NCI-H187 treated with DMSO at 0.1 percent for 48 hours (cell line): ENCODE measurements at regions not wholly inside any gene's neighbourhood (a gene's known extent, or its start where the extent isn't known, plus 50 kb on each side); places are given as distances from the start of the nearest gene placed in this dataset.

Experiments used
- DNase-seq: peaks from one replicate; lab custom pipeline; 2025; lab: John Stamatoyannopoulos, UW

- no peak for DNase-seq
Observed at GRCh38 chr6:56345376-56345995, 98.1 kb upstream of the COL21A1 start.

DNA sequence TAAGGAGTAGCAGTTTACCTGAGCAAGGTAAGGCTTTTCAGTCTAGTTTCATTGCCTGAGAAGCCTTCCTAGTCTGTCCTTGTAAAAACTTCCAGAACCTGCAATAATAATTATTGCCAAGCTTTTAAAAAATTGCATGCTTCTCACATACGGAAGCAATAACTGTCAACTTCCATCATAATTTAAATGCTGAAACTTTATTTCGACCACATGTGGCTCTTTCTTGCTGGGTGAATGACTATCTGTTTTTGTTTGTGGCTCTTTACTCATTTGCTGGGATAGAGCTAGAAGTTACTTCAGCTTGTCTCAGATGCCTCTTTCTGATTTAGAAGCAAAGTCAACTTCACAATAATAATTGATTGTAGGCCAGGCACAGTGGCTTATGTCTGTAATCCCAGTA lies 95.9 kb upstream of the COL21A1 start:
- no peak for DNase-seq

DNA sequence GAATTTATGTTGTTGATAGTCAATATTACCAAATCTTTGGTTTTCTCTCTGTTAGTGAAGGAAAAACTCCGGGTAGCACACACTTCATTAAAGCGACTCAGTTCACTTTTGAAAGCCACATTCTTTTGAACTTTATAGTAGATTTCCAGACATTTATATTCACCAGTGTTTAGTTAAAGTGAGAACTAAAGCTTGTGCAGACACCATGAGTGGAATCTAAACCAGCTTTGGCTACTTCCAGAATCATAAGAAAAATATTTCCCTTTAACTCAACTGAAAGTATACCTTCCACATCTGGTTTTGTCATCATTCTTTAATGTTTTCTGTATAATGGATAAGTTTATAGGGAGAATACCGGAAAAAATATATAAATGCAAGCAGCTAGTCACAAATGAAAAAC lies 92.1 kb upstream of the COL21A1 start:
- no peak for DNase-seq

DNA sequence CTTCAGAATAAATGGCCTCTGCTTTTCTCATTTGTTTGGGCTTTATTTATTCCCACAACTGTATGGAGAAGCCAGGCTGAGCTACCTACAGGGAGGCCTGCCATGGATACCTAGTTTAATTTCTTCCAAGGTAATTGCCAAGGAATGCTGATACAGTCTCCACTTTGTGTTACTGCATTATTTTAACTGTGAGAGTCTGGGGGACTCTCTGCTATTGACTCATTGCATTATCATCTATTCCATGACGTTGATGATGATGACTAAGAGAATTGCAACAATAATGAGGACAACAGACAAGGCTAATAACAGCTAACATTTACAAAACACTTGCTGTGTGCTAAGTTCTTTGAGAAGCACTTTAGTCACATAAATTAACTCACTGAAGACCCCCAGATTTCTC lies 88.3 kb upstream of the COL21A1 start:
- DNase-seq = no peak

- DNase-seq = no peak
Observed at GRCh38 chr6:56334937-56335336, 87.6 kb upstream of the COL21A1 start.

DNA sequence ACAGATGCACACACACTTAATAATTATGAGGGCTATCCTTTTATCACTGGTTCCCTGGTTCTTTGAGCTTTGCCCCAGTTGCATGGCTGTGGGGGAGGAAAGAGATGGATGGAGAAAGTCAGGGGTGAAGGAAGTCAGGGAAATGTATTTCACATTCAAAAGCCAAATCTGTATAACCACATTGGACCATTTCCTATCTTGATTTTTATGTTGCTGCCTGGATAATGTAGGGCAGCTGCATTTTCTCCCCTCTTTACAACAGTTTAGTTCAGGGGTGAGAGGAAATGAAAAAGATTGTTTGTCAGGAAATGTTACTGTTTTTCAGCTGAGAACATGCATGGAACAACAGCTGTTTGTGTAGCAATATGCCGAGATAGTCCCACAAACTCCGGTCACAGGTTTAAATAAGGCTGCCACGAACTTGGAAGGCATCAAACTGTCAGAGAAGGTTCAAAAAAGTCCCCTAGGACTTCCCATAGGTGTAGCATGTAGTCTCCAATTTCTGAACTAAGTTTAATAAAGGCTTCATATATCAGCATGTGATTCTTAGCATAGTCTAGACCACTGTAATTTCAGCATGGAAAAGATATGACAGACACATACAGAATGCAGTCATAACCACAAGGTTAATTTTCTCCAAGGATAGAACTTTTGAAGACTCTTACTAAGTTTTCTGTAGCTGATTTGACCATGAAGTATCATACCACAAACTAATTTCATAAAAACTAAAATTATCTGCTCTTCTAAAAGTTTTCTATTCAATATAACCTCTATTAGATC lies 82.1 kb upstream of the COL21A1 start:
- DNase-seq = no peak

- DNase-seq = no peak
Observed at GRCh38 chr6:56328728-56329090, 81.3 kb upstream of the COL21A1 start.

GRCh38 chr6:56327946-56328727 lies 80.8 kb upstream of the COL21A1 start:
- no peak for DNase-seq

DNA sequence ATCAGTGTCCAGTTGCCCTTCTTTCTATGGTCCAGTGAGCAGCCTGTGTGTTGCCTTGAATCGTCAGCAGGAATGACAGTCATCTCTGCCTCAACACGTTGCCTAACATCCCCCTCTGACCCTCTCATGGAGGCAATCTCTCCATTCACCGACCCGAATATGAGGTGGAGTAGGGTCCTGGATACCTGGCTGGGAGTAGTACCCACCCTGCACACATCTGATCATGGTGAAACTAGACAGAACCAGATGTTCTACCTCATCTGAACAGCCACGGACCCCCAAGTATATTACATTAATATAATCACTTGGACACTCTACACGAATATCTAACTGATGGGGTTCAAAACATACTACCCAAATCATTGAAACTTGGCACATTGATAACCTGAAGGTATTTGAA lies 77.0 kb upstream of the COL21A1 start:
- DNase-seq = no peak

DNA sequence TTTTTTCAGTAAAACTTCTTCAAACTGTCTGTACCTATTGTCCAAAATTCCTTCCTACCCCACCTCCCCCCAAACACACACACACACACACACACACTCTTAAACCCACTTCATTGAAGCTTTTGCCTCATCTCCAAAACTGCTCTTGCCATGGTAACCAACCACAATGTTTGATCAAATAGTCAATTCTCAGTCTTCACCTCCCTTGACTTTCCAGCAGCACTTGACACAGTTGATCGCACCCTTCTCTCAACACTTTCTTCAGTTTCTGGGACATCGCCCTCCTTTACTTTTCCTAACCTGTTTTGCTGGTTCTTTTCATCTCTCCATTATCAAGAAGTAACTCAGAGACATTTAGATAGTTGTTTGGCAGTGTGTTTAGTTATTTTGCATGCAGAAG lies 71.5 kb upstream of the COL21A1 start:
- DNase-seq = no peak

- DNase-seq = no peak
Observed at GRCh38 chr6:56314683-56315523, 67.5 kb upstream of the COL21A1 start.

- no peak for DNase-seq
Observed at GRCh38 chr6:56311533-56312448, 64.4 kb upstream of the COL21A1 start.

DNA sequence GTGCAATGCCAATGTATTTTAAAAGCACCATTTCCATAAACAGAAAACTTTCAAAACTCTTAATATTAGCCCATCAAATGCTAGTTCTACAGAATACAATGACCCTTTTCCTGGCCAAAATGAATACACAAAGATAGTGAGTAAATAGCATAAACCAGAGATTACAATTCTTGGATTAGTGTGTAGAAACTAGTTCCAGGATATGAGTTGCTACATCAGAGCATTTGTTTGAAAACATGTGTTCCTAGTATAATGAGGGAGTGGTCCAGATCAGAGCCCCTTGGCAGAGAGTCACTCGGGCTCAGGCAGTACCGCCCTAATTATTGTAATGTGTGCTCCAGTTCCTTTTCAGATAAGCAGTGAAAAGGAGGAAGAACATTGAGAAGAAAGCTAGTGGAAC lies 63.7 kb upstream of the COL21A1 start:
- no peak for DNase-seq

GRCh38 chr6:56310241-56310640 lies 62.9 kb upstream of the COL21A1 start:
- DNase-seq = no peak

- DNase-seq = no peak
Observed at GRCh38 chr6:56299916-56300315, 52.5 kb upstream of the COL21A1 start.

GRCh38 chr6:56297022-56297989 lies 49.9 kb upstream of the COL21A1 start:
- DNase-seq = no peak
